RWPE1 (cell line): ENCODE measurements at regions not wholly inside any gene's neighbourhood (a gene's known extent, or its start where the extent isn't known, plus 50 kb on each side); places are given as distances from the start of the nearest gene placed in this dataset.

Experiments
- CTCF ChIA-PET: fragments of 350-600 bp; sonication (Branson Sonifier 250); formaldehyde crosslinking; extraction: SDS; loops from one replicate; lab custom pipeline; 2021; lab: Yijun Ruan, JAX
- POLR2A ChIA-PET: fragments of 400-600 bp; formaldehyde crosslinking; extraction: SDS; loops from one replicate; lab custom pipeline; 2020; ENCODE audit warnings: antibody characterized with exemption; ENCODE audit not compliant: low non-redundant PET; lab: Yijun Ruan, JAX
- DNase-seq: peaks from one replicate; pipeline ENCODE4 v3.0.0; 2012; ENCODE audit warnings: low spot score
- H3K27ac ChIP-seq: fragments of 450-650 bp; 2 replicates; pipeline ENCODE4 v1.5.1; 2017
- TF ChIP-seq, protein P1 (sequence below): fragments of 450-650 bp; conservative IDR thresholded peaks from 2 replicates; pipeline ENCODE4 v1.5.1; 2017; ENCODE audit warnings: low read depth, mild to moderate bottlenecking

DNA sequence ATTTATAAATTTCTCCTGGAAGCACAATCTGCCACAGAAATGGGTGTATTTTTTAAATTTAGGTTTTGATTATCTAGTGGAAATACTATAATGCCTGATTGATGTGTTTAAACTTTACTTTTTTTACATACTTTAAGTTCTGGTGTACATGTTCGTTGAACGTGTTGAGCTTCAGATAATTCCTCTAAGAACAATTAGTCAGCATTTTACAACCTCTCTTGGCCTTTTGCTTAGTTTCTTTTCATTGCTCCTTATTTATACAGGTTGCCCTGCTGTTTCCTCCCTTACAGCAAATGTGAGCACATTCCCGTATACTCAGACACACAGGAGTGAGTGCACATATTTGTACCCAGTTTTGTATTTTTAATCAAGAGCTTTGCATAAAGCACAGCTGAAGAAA lies 1038.9 kb downstream of the BRINP3 start:
- no peak for DNase-seq
- TF ChIP-seq, protein P1, sequence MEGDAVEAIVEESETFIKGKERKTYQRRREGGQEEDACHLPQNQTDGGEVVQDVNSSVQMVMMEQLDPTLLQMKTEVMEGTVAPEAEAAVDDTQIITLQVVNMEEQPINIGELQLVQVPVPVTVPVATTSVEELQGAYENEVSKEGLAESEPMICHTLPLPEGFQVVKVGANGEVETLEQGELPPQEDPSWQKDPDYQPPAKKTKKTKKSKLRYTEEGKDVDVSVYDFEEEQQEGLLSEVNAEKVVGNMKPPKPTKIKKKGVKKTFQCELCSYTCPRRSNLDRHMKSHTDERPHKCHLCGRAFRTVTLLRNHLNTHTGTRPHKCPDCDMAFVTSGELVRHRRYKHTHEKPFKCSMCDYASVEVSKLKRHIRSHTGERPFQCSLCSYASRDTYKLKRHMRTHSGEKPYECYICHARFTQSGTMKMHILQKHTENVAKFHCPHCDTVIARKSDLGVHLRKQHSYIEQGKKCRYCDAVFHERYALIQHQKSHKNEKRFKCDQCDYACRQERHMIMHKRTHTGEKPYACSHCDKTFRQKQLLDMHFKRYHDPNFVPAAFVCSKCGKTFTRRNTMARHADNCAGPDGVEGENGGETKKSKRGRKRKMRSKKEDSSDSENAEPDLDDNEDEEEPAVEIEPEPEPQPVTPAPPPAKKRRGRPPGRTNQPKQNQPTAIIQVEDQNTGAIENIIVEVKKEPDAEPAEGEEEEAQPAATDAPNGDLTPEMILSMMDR = no peak
- ChIA-PET POLR2A (no interaction called here), CTCF (interaction anchor here (0.6 kb wide), 1 partner anchor 765 kb away, joined by 3 read pairs; no protein-coding TSS in a partner anchor)
- H3K27ac ChIP-seq = no peak overlapping the region

DNA sequence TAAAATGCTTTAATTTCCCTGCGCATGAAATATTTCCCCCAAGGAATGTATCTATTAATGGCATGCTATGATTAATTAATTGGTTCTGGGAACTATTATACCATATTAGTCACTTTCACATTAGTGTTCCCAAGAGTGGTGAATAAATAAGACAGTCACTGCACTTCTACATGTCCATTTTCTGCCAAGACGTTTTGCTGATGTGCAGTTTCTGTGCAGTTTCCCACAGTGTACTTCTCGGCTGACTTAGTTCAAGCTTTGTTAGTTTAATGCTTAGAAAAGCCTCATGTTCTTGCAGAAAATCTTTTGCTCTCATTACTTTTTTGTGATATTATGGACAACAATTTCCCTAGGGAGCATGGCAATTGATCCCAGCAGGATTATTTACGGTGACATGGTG lies 1014.5 kb downstream of the BRINP3 start:
- TF ChIP-seq, protein P1 = no peak
- ChIA-PET POLR2A (no interaction called here), CTCF (no interaction called here)
- no peak overlapping the region for H3K27ac ChIP-seq
- no peak for DNase-seq

DNA sequence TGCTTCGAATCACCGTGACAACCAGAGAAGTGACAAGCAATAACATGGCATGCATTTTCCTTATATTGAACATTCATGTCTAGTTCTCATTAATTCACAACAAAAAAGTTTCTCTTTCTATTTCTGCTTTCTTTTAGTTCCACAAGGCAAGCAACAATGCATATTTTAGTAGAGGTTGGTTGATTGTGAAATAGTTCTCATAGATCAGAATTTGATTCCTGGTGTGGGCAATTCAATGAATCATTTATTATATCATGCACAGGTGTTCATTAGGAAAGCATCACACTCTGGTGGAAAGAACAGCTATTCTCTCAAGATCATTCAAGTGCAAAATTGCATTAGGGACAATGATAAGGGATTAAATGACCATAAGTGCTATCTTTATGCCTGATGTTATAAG lies 980.9 kb downstream of the BRINP3 start:
- DNase-seq = no peak
- ChIA-PET CTCF (no interaction called here), POLR2A (no interaction called here)
- TF ChIP-seq, protein P1 = no peak
- no peak overlapping the region for H3K27ac ChIP-seq

DNA sequence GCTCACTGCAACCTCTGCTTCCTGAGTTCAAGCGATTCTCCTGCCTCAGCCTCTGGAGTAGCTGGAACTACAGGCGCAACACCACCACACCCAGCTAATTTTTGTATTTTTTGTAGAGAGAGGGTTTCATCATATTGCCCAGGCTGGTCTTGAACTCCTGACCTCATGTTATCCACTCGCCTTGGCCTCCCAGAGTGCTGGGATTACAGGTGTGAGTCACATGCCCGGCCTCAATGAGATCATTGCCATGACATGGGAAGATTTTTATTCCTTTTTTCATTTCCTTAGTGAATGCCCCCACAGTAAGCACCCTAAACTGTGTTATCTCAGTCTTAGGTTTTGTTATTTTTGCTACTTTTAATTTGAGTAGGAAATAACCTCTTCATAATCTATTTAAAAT lies 977.9 kb downstream of the BRINP3 start:
- no peak for DNase-seq
- CTCF ChIA-PET = no interaction called here
- TF ChIP-seq, protein P1 = no peak
- no peak overlapping the region for H3K27ac ChIP-seq
- POLR2A ChIA-PET = no interaction called here

DNA sequence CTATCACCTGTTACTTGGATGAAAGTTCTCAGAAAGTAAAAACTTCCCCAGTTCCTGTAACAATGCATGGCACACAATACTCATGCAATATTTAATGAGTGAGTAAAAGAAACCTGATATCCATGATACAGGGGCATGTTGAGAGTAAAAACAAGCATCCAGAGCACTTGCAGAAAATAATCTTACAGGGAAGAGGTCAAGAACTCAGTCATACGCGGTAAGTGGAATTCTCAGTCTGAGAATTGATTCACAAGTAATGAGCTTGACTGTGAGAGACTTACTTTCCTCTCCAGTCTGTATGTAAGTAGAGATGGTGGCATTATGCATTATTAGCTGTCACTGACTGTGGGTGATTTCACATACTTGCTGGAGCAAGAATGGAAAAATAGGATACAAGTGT lies 976.9 kb downstream of the BRINP3 start:
- TF ChIP-seq, protein P1 = no peak
- no peak for DNase-seq
- POLR2A ChIA-PET = no interaction called here
- CTCF ChIA-PET = no interaction called here
- no peak overlapping the region for H3K27ac ChIP-seq

DNA sequence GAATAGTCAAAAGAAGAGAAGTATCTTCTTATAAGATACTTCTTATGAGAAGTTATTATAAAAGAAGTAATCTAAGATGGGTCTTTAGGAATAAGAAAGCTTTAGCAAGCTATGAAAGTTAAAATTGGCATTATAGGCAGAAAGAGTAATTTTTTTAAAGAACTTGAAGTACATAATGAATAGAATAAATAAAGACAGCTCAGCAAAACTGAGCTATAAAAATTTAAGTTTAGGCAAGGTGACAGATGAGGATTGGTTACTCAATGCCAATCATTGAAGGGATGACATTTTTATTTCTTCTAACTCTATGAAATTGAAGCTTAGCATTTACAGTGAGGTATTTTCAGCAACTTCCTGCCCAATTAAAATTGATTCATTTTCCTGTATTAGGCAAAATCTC lies 966.8 kb downstream of the BRINP3 start:
- no peak overlapping the region for H3K27ac ChIP-seq
- TF ChIP-seq, protein P1 = no peak
- CTCF ChIA-PET = no interaction called here
- POLR2A ChIA-PET = no interaction called here
- DNase-seq = no peak

GRCh38 chr1:189513091-189513490 lies 964.6 kb downstream of the BRINP3 start:
- ChIA-PET POLR2A (no interaction called here), CTCF (no interaction called here)

More at GRCh38 chr1:189513091-189513490, 964.6 kb downstream of the BRINP3 start:
- H3K27ac ChIP-seq = no peak overlapping the region
- DNase-seq = no peak
- TF ChIP-seq, protein P1 = no peak
